Panc1 (cell line): ENCODE measurements at regions not wholly inside any gene's neighbourhood (a gene's known extent, or its start where the extent isn't known, plus 50 kb on each side); places are given as distances from the start of the nearest gene placed in this dataset.

ENCODE experiments used
- ATAC-seq: fragments of 200-7000 bp; cut with Tn5 transposase; 2 replicates; pipeline ENCODE4 v1.9.1; 2020; ENCODE audit warnings: mild to moderate bottlenecking, moderate library complexity
- BruUV-seq: library from RNA; stranded (reverse); fragments of 400-500 nt; replicated peaks from 2 replicates; lab custom pipeline; 2021; lab: Mats Ljungman, UMichigan
- CTCF ChIA-PET: fragments of 300-600 bp; sonication (Branson Sonifier 250); formaldehyde crosslinking; loops from one replicate; lab custom pipeline; 2022; ENCODE audit warnings: antibody characterized with exemption; lab: Charles Lee
- POLR2A ChIA-PET: fragments of 300-600 bp; sonication (Branson Sonifier 250); formaldehyde crosslinking; loops from one replicate; lab custom pipeline; 2022; ENCODE audit warnings: antibody characterized with exemption; lab: Charles Lee
- DNase-seq: peaks from one replicate; pipeline ENCODE4 v3.0.0-alpha.2; 2010; ENCODE audit warnings: low read depth, low spot score
- H3K27ac ChIP-seq: 2 replicates; pipeline ENCODE4 v1.5.1; 2011; ENCODE audit warnings: mild to moderate bottlenecking, low read length, inconsistent platforms
- H3K27me3 ChIP-seq: fragments of 200-500 bp; sonication (Bioruptor generic); 2 replicates; pipeline ENCODE4 v1.6.0; 2014; ENCODE audit warnings: low read length, inconsistent platforms; ENCODE audit not compliant: control insufficient read depth, insufficient read depth
- H3K36me3 ChIP-seq: fragments of 200-500 bp; sonication (Bioruptor generic); 2 replicates; pipeline ENCODE4 v1.5.1; 2014; ENCODE audit warnings: inconsistent platforms, mild to moderate bottlenecking, low read length, moderate library complexity; ENCODE audit not compliant: control insufficient read depth, insufficient read depth
- H3K4me1 ChIP-seq: 2 replicates; pipeline ENCODE4 v1.5.1; 2011; ENCODE audit warnings: inconsistent platforms, mild to moderate bottlenecking, low read length, moderate library complexity; ENCODE audit not compliant: control insufficient read depth, insufficient read depth
- H3K4me3 ChIP-seq, 2 experiments: 2 replicates each; pipeline ENCODE4 v1.5.1; 2011 to 2012; ENCODE audit warnings: low read depth in 2 of 2, low read length in 2 of 2, mild to moderate bottlenecking in 2 of 2, inconsistent platforms in 1 of 2, moderate library complexity in 1 of 2
- H3K9me3 ChIP-seq: fragments of 200-500 bp; sonication (Bioruptor generic); 2 replicates; pipeline ENCODE4 v1.5.1; 2014; ENCODE audit warnings: low read depth, mild to moderate bottlenecking, inconsistent platforms, low read length, moderate library complexity; ENCODE audit not compliant: control insufficient read depth, insufficient read depth
- CTCF ChIP-seq: fragments of 450-650 bp; IDR thresholded peaks from 2 replicates; pipeline ENCODE4 v1.5.1; 2017; ENCODE audit warnings: mild to moderate bottlenecking
- POLR2AphosphoS5 ChIP-seq: IDR thresholded peaks from 2 replicates; pipeline ENCODE4 v1.6.1; 2012; ENCODE audit warnings: mild to moderate bottlenecking, low read depth, low read length, moderate library complexity
- SIN3A ChIP-seq: IDR thresholded peaks from 2 replicates; pipeline ENCODE4 v1.6.1; 2012; ENCODE audit warnings: low read depth, mild to moderate bottlenecking, low read length, moderate library complexity, borderline replicate concordance; ENCODE audit not compliant: insufficient read depth
- TCF7L2 ChIP-seq: IDR thresholded peaks from 2 replicates; pipeline ENCODE4 v1.6.1; 2011; ENCODE audit warnings: mild to moderate bottlenecking, low read depth, low read length, inconsistent platforms
- in situ Hi-C: cut with HindIII; loops from 2 replicates; pipeline ENCODE4 v1.10.0; 2016; ENCODE audit warnings: low sequenced_read_pairs, low pct_unique_long_range_greater_than_20kb
- intact Hi-C: fragments of 100-400 bp; cut with micrococcal nuclease; formaldehyde crosslinking; loops from one replicate; pipeline ENCODE4 v1.10.0; 2022; ENCODE audit not compliant: unreplicated experiment
- TF ChIP-seq, protein P1 (sequence below), 2 experiments: IDR thresholded peaks; 2 replicates each; pipeline ENCODE4 v1.6.1; 2011 to 2012; ENCODE audit warnings: low read depth in 2 of 2, control low read depth in 1 of 2, low read length in 1 of 2, mild to moderate bottlenecking in 1 of 2, moderate library complexity in 1 of 2; ENCODE audit not compliant: insufficient read depth in 1 of 2

GRCh38 chr5:62017092-62017491, 288.9 kb upstream of the KIF2A start:
- no peaks in the 10 kb centered on the region for H3K4me1 ChIP-seq
- no TSS peak for BruUV-seq
- DNase-seq (no peak), ATAC-seq (no peak)
- H3K27ac ChIP-seq: no peak overlapping the region
- no peak overlapping the region for H3K4me3 ChIP-seq
- intact Hi-C loops (no loop called here), in situ Hi-C loops (no loop called here)
- no peaks in the 10 kb centered on the region for H3K36me3 ChIP-seq
- H3K9me3 ChIP-seq: no peaks in the 10 kb centered on the region
- ChIA-PET POLR2A (no interaction called here), CTCF (no interaction called here)
- no peaks in the 10 kb centered on the region for H3K27me3 ChIP-seq
- TF ChIP-seq CTCF: no peak
- no peak for TF ChIP-seq SIN3A
- TF ChIP-seq POLR2AphosphoS5: no peak
- TF ChIP-seq TCF7L2: no peak
- TF ChIP-seq, protein P1, sequence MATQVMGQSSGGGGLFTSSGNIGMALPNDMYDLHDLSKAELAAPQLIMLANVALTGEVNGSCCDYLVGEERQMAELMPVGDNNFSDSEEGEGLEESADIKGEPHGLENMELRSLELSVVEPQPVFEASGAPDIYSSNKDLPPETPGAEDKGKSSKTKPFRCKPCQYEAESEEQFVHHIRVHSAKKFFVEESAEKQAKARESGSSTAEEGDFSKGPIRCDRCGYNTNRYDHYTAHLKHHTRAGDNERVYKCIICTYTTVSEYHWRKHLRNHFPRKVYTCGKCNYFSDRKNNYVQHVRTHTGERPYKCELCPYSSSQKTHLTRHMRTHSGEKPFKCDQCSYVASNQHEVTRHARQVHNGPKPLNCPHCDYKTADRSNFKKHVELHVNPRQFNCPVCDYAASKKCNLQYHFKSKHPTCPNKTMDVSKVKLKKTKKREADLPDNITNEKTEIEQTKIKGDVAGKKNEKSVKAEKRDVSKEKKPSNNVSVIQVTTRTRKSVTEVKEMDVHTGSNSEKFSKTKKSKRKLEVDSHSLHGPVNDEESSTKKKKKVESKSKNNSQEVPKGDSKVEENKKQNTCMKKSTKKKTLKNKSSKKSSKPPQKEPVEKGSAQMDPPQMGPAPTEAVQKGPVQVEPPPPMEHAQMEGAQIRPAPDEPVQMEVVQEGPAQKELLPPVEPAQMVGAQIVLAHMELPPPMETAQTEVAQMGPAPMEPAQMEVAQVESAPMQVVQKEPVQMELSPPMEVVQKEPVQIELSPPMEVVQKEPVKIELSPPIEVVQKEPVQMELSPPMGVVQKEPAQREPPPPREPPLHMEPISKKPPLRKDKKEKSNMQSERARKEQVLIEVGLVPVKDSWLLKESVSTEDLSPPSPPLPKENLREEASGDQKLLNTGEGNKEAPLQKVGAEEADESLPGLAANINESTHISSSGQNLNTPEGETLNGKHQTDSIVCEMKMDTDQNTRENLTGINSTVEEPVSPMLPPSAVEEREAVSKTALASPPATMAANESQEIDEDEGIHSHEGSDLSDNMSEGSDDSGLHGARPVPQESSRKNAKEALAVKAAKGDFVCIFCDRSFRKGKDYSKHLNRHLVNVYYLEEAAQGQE (IDR thresholded peaks at IDR 0.05; ENCODE audit: insufficient read depth in 1 of 2, low read depth in 2 of 2, low read length in 1 of 2): no peak

- ChIA-PET POLR2A (no interaction called here), CTCF (no interaction called here)
- DNase-seq (no peak), ATAC-seq (no peak)
- H3K36me3 ChIP-seq: no peaks in the 10 kb centered on the region
- in situ Hi-C loops: no loop called here
- intact Hi-C loops: no loop called here
- no peaks in the 10 kb centered on the region for H3K4me1 ChIP-seq
- BruUV-seq: no TSS peak
- H3K27me3 ChIP-seq: no peaks in the 10 kb centered on the region
- no peak overlapping the region for H3K4me3 ChIP-seq
- no peak for TF ChIP-seq SIN3A
- TF ChIP-seq, protein P1 (IDR thresholded peaks at IDR 0.05; ENCODE audit: insufficient read depth in 1 of 2, low read depth in 2 of 2, low read length in 1 of 2): no peak
- TF ChIP-seq CTCF: no peak
- TF ChIP-seq TCF7L2: no peak
- no peak for TF ChIP-seq POLR2AphosphoS5
- no peaks in the 10 kb centered on the region for H3K9me3 ChIP-seq
- H3K27ac ChIP-seq: no peak overlapping the region
Observed at GRCh38 chr5:62029303-62029702, 276.7 kb upstream of the KIF2A start.
